Nephron progenitor cell (in vitro differentiated cells): ENCODE measurements at regions not wholly inside any gene's neighbourhood (a gene's known extent, or its start where the extent isn't known, plus 50 kb on each side); places are given as distances from the start of the nearest gene placed in this dataset.
A peak's percentile ranks its signal among the peaks of the same experiment; 100 is the strongest.

Experiments used
- DNase-seq: peaks from one replicate; pipeline ENCODE4 v3.0.0; 2021
- H3K27ac Mint-ChIP-seq: 2 replicates; pipeline ENCODE4 v1.8.0; 2021; ENCODE audit warnings: mild to moderate bottlenecking, moderate library complexity, mixed read lengths
- H3K27me3 Mint-ChIP-seq: 2 replicates; pipeline ENCODE4 v1.8.0; 2021; ENCODE audit warnings: mild to moderate bottlenecking, low read depth, mixed read lengths; ENCODE audit not compliant: poor library complexity
- H3K36me3 Mint-ChIP-seq: 2 replicates; pipeline ENCODE4 v1.8.0; 2021; ENCODE audit warnings: low read depth, mixed read lengths
- H3K4me1 Mint-ChIP-seq: 2 replicates; pipeline ENCODE4 v1.8.0; 2021; ENCODE audit warnings: mixed read lengths
- H3K4me3 Mint-ChIP-seq: 2 replicates; pipeline ENCODE4 v1.8.0; 2021; ENCODE audit warnings: mild to moderate bottlenecking, moderate library complexity, mixed read lengths
- H3K9me3 Mint-ChIP-seq: 2 replicates; pipeline ENCODE4 v1.8.0; 2021; ENCODE audit warnings: mild to moderate bottlenecking, moderate library complexity, mixed read lengths
- CTCF ChIP-seq: fragments of 200-600 bp; sonication (generic); IDR thresholded peaks from 2 replicates; pipeline ENCODE4 v1.5.0; 2021; ENCODE audit warnings: antibody characterized with exemption

- Mint-ChIP-seq H3K36me3 (no peaks in the 10 kb centered on the region), H3K27me3 (peaks cover 5% of the 10 kb centered on the region), H3K27ac (no peak overlapping the region), H3K4me3 (no peak overlapping the region), H3K9me3 (no peaks in the 10 kb centered on the region), H3K4me1 (no peaks in the 10 kb centered on the region)
- DNase-seq: no peak
- no peak for TF ChIP-seq CTCF
Measured at GRCh38 chr10:25694206-25694933, 239.7 kb upstream of the MYO3A start.

DNA sequence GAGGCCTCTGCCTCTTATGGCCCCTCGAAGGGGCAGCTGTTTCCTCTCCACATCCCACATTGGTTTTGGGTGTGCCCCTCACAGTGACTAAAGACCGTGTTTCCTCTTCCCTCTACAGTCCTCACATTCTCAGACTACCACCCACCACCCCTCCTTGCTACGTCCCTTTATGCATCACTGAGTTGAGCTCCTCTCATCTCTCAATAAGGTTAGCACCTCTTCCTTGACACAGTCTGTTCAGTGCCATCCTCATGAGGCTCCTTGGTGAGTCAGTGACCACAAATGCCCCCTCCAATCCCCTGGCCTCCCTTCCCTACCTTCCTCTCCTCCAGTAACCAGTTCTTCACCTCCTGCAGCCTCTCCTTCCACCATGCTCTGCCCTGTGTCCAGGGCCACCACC lies 239.1 kb upstream of the MYO3A start:
- H3K4me3 Mint-ChIP-seq: no peak overlapping the region
- no peaks in the 10 kb centered on the region for H3K9me3 Mint-ChIP-seq
- H3K27ac Mint-ChIP-seq: no peak overlapping the region
- TF ChIP-seq CTCF: no peak
- DNase-seq: no peak
- H3K4me1 Mint-ChIP-seq: no peaks in the 10 kb centered on the region
- no peaks in the 10 kb centered on the region for H3K36me3 Mint-ChIP-seq
- peaks cover 8% of the 10 kb centered on the region for H3K27me3 Mint-ChIP-seq

GRCh38 chr10:25695586-25695985 lies 238.4 kb upstream of the MYO3A start:
- no peaks in the 10 kb centered on the region for H3K36me3 Mint-ChIP-seq
- no peak overlapping the region for H3K27ac Mint-ChIP-seq
- TF ChIP-seq CTCF: no peak
- no peaks in the 10 kb centered on the region for H3K9me3 Mint-ChIP-seq
- H3K4me3 Mint-ChIP-seq: no peak overlapping the region
- peaks cover under 1% of the 10 kb centered on the region for H3K4me1 Mint-ChIP-seq
- no peak for DNase-seq
- peaks cover 8% of the 10 kb centered on the region for H3K27me3 Mint-ChIP-seq

- no peak for DNase-seq
- peaks cover 5% of the 10 kb centered on the region for H3K4me1 Mint-ChIP-seq
- no peaks in the 10 kb centered on the region for H3K9me3 Mint-ChIP-seq
- H3K4me3 Mint-ChIP-seq: no peak overlapping the region
- no peak for TF ChIP-seq CTCF
- no peaks in the 10 kb centered on the region for H3K36me3 Mint-ChIP-seq
- no peak overlapping the region for H3K27ac Mint-ChIP-seq
- H3K27me3 Mint-ChIP-seq: peaks cover 7% of the 10 kb centered on the region
Measured at GRCh38 chr10:25696013-25696708, 237.9 kb upstream of the MYO3A start.

DNA sequence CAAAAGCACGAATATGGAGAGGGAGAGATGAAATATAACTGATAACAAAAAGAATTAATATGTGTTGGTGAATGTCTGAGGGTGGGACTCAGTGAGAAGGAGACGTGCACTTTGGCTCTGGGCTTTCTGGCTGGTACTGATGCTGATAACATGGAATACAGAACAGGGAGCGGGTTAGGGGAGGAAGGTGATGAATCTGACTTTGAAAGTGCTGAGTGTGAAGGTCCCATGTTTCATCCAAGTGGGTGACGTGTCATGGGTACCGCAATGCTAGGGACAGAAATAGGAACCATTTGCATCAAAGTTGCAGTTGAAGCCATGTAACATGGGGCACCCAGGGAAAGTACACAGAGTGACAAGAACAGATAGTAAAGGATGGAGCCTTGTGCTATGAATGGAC lies 236.6 kb upstream of the MYO3A start:
- Mint-ChIP-seq H3K4me1 (peaks cover 10% of the 10 kb centered on the region), H3K27me3 (peaks cover 6% of the 10 kb centered on the region), H3K27ac (no peak overlapping the region), H3K4me3 (no peak overlapping the region), H3K9me3 (no peaks in the 10 kb centered on the region), H3K36me3 (no peaks in the 10 kb centered on the region)
- TF ChIP-seq CTCF: no peak
- no peak for DNase-seq

DNA sequence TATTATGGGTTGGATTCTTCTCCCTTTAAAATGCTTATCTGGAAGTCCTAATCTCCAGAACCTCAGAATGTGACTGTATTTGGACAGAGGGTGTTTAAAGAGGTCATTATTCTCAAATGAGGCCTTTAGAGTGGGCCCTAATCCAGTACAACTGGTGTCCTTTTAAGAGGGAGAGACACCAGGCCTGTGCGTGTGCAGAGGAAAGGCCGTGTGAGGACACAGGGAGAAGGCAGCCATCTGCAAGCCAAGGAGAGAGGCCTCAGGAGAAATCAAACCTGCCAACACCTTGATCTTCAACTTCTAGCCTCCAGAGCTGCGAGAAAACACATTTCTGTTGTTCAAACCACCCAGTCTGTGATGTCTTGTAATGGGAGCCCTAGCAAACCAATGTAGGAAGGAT lies 235.4 kb upstream of the MYO3A start:
- no peak for TF ChIP-seq CTCF

More for the DNA sequence above, 235.4 kb upstream of the MYO3A start:
- H3K4me3 Mint-ChIP-seq: no peak overlapping the region
- H3K4me1 Mint-ChIP-seq: peaks cover 10% of the 10 kb centered on the region
- no peak for DNase-seq
- H3K27ac Mint-ChIP-seq: peak overlapping the region; percentile 75
- no peaks in the 10 kb centered on the region for H3K9me3 Mint-ChIP-seq
- H3K36me3 Mint-ChIP-seq: no peaks in the 10 kb centered on the region
- H3K27me3 Mint-ChIP-seq: peaks cover 6% of the 10 kb centered on the region
